Dendritic cell treated with granulocyte-macrophage colony-stimulating factor and Interleukin-4, amounts not matched to agents 40 ng/mL and 50 ng/mL, for 4 days (primary cell): ENCODE measurements at regions not wholly inside any gene's neighbourhood (a gene's known extent, or its start where the extent isn't known, plus 50 kb on each side); places are given as distances from the start of the nearest gene placed in this dataset.

Experiments used
- H3K27ac Mint-ChIP-seq: one replicate; pipeline ENCODE4 v1.8.0; 2022; ENCODE audit warnings: mild to moderate bottlenecking, mixed read lengths
- H3K27me3 Mint-ChIP-seq: one replicate; pipeline ENCODE4 v1.8.0; 2022; ENCODE audit warnings: mild to moderate bottlenecking, mixed read lengths
- H3K36me3 Mint-ChIP-seq: one replicate; pipeline ENCODE4 v1.8.0; 2022; ENCODE audit warnings: low read depth, mixed read lengths
- H3K4me1 Mint-ChIP-seq: one replicate; pipeline ENCODE4 v1.8.0; 2022; ENCODE audit warnings: low read depth, mixed read lengths
- H3K4me3 Mint-ChIP-seq: one replicate; pipeline ENCODE4 v1.8.0; 2022; ENCODE audit warnings: mild to moderate bottlenecking, moderate library complexity, mixed read lengths
- H3K9me3 Mint-ChIP-seq: one replicate; pipeline ENCODE4 v1.8.0; 2022; ENCODE audit warnings: mixed read lengths
- intact Hi-C: fragments of 100-400 bp; cut with micrococcal nuclease; formaldehyde crosslinking; loops from one replicate; pipeline ENCODE4 v1.15.0; 2022

DNA sequence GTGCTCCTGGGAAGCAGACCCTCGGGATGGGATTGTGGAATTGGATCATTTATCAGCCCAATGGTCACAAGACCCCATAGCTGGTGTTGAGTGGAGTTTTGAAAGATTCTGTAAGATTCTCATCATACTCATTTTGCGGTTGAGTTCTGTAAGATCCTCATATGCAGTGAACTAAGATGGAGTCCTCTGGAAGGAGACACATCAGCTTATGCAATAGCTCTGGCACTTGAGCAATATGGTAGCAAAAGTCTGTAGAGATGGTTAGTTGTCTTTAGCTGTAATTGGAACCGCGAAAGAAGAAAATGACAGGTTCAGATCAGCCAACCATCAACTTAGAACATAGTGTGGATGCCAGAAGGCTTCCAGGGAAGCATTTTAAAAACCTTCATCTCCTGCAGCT, 184.5 kb upstream of the TSC22D2 start:
- intact Hi-C loops, result loop anchor here (5.0 kb wide), 1 partner anchor 256 kb away; no protein-coding TSS in a partner anchor
- Mint-ChIP-seq H3K4me1 (peaks cover 13% of the 10 kb centered on the region), H3K9me3 (no peaks in the 10 kb centered on the region), H3K27ac (no peak overlapping the region), H3K4me3 (no peak overlapping the region), H3K27me3 (peaks cover 28% of the 10 kb centered on the region), H3K36me3 (no peaks in the 10 kb centered on the region)

DNA sequence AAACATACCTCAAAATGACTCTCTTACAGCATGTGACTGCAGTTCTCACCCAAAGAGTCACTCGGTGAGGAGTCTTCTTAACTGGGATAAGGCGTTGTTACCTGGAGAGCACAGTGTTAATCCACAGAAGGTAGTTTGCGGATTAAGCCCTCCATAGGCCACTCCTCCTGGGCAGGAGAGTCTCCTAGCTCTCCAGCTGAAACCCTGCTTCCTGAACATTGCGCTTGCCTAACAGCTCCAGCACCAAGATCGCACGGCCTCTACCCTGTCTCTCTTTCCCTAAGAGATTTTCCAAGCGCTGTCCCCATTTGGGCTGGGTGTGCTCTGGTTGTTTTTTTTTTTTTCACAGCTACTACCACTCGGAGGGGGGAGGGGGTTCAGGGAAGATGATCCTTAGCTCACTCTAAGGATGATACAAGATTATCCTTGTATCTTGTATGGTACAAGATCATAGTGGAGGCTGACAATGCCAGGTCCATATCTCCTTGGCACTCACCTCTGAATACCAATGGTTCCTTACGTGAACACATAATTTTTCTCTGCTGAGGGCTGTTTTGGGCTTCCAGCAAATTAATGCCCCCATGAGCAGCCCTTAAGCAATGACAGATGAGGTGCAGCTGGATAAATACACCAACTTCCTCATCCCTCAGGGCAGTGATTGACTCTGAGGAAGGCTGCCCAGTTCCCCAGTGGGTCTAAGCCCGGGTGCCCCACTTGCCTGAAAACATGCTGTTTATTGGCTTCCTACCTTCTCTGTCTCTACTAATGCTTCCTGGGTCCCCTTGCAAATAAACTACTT, 185.2 kb upstream of the TSC22D2 start:
- intact Hi-C loops, result loop anchor here (5.0 kb wide), 1 partner anchor 256 kb away; no protein-coding TSS in a partner anchor
- Mint-ChIP-seq H3K27me3 (peaks cover 29% of the 10 kb centered on the region), H3K27ac (no peak overlapping the region), H3K36me3 (no peaks in the 10 kb centered on the region), H3K4me1 (peaks cover 13% of the 10 kb centered on the region), H3K9me3 (no peaks in the 10 kb centered on the region), H3K4me3 (no peak overlapping the region)

DNA sequence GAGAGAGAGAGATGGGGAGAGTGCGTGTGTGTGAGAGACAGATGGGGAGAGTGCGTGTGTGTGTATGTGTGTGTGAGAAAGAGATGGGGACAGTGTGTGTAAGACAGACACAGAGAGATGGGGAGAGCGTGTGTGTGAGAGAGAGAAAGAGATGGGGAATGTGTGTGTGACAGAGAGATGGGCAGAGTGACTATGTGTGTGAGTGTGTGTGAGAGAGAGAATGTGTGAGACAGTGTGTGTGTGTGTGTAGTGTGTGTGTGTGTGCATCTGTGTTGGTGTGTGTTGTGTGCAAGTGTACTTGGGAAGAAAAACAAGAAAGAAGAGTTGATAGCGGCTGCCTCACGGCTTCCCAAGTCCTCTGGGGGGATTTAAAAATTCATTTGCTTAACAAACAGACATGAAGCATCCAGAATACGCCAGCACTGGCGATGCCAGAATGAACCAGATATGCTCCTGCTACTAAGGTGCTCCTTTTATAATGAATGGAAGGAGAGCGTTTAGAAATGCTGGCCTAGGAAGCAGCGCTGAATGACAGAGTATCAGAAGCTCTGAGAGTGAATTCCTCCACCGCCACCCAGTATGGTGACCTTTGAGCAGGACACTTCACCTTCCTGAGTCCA, 186.1 kb upstream of the TSC22D2 start:
- peaks cover 30% of the 10 kb centered on the region for H3K27me3 Mint-ChIP-seq

DNA sequence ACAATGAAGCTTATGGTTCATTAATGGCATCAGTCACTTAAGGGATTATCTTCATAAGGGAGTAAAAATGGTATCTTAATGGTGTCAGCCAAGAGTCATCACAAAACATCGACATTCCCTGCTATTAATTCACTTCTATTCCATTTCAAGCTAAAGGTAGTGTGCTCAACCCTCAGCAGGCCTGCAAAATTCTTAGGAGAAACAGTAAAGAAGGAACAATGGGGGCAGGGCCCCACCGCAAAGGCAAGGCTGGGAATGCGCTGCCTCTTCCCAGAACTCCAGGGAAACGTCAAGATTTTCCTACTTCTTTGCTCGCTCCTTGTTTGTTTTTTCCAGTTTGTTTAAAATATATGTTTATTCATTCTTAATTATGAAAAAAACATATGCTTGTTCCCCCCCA, 187.3 kb upstream of the TSC22D2 start:
- Mint-ChIP-seq H3K27ac (no peak overlapping the region), H3K4me3 (no peak overlapping the region), H3K9me3 (no peaks in the 10 kb centered on the region), H3K36me3 (no peaks in the 10 kb centered on the region), H3K4me1 (peaks cover 6% of the 10 kb centered on the region), H3K27me3 (peaks cover 24% of the 10 kb centered on the region)
- intact Hi-C loops, result loop anchor here (5.0 kb wide), 1 partner anchor 253 kb away; no protein-coding TSS in a partner anchor

More for the DNA sequence above, 186.1 kb upstream of the TSC22D2 start:
- intact Hi-C loops, result loop anchor here (5.0 kb wide), 1 partner anchor 255 kb away; no protein-coding TSS in a partner anchor
- Mint-ChIP-seq H3K27ac (no peak overlapping the region), H3K4me3 (no peak overlapping the region), H3K9me3 (no peaks in the 10 kb centered on the region), H3K4me1 (peaks cover 13% of the 10 kb centered on the region), H3K36me3 (no peaks in the 10 kb centered on the region)

DNA sequence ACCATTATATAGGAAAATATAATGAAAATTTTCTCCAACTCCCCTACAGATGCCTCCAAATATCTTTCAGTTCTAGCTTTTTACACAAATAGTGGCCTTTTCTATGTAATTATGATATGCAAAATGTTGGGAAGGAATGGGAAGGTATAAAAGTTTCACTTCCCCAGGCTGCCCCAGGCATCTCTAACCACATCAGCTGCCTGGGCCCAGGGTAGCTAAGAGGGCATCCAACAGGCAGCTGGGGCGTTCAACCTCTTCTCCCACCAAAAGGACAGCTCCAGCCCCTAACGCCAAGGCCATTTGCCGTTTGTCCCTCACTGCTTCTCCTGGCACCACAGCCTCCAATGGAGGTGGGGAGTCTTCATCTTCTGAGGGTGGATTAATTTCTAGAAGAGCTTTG, 188.1 kb upstream of the TSC22D2 start:
- no peak overlapping the region for H3K27ac Mint-ChIP-seq
- no peaks in the 10 kb centered on the region for H3K9me3 Mint-ChIP-seq
- intact Hi-C loops, result loop anchor here (5.0 kb wide), 1 partner anchor 253 kb away; no protein-coding TSS in a partner anchor
- no peak overlapping the region for H3K4me3 Mint-ChIP-seq
- H3K4me1 Mint-ChIP-seq, result peaks cover 5% of the 10 kb centered on the region
- H3K27me3 Mint-ChIP-seq, result peaks cover 22% of the 10 kb centered on the region
- H3K36me3 Mint-ChIP-seq, result no peaks in the 10 kb centered on the region

DNA sequence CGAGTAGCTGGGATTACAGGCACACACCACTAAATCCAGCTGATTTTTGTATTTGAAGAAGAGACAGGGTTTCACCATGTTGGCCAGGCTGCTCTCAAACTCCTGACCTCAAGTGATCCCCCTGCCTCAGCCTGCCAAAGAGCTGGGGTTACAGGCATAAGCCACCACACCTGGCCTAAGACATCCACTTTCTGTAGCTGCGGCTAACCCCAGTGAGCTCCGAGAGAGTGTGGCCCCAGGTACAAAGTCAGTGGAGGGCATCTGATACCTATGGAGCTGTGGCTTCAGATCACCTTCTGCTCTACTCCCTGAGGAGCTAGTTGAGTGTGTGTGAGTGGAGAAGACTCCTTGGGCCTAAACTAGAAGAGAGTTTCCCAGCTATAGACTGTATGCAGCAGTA, 189.3 kb upstream of the TSC22D2 start:
- Mint-ChIP-seq H3K36me3 (no peaks in the 10 kb centered on the region), H3K9me3 (no peaks in the 10 kb centered on the region), H3K27me3 (peaks cover 18% of the 10 kb centered on the region), H3K4me3 (no peak overlapping the region), H3K27ac (no peak overlapping the region), H3K4me1 (peaks cover 5% of the 10 kb centered on the region)
- intact Hi-C loops, result no loop called here

DNA sequence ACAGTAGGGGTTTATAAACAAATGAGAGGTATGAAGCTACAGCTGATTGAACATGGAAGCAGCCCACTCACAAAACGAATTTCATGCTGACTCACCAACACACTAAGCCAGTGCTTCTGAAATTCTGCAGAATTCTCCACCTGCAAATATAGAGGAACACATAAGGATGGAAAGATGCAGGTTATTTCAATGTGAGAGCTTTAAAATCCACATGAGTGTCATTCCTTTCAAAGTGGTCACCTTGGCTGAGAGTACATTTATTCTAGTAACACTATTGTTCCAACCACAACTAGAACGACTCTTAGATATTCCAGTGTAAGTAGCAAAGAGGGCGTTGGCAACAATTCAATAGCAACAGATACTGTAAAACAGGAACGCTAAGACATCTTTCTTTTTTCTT, 189.9 kb upstream of the TSC22D2 start:
- H3K36me3 Mint-ChIP-seq, result no peaks in the 10 kb centered on the region
- peaks cover 5% of the 10 kb centered on the region for H3K4me1 Mint-ChIP-seq
- peaks cover 20% of the 10 kb centered on the region for H3K27me3 Mint-ChIP-seq
- no peak overlapping the region for H3K27ac Mint-ChIP-seq
- H3K4me3 Mint-ChIP-seq, result no peak overlapping the region
- no peaks in the 10 kb centered on the region for H3K9me3 Mint-ChIP-seq
- intact Hi-C loops, result no loop called here

DNA sequence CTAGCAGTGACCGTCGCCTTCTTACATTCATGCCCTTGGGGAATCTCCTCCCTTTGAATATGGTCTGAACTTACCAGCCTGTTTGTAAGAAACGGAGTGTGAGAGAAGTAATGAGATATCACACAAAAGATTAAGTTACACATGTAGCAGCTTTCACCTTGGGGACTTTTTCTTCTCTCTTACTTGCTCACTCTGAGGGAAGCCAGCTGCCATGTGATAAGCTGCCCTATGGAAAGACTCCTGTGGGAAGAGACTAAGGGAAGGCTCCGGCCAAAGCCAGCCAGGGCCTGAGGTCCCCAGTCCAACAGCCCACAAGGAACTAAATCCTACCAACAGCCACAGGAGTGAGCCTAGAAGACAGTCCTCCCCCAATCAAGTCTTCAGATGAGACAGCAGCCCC, 190.4 kb upstream of the TSC22D2 start:
- intact Hi-C loops, result no loop called here
- H3K4me3 Mint-ChIP-seq, result no peak overlapping the region
- no peaks in the 10 kb centered on the region for H3K36me3 Mint-ChIP-seq
- H3K4me1 Mint-ChIP-seq, result peaks cover 5% of the 10 kb centered on the region
- no peak overlapping the region for H3K27ac Mint-ChIP-seq
- H3K27me3 Mint-ChIP-seq, result peaks cover 20% of the 10 kb centered on the region
- H3K9me3 Mint-ChIP-seq, result no peaks in the 10 kb centered on the region

DNA sequence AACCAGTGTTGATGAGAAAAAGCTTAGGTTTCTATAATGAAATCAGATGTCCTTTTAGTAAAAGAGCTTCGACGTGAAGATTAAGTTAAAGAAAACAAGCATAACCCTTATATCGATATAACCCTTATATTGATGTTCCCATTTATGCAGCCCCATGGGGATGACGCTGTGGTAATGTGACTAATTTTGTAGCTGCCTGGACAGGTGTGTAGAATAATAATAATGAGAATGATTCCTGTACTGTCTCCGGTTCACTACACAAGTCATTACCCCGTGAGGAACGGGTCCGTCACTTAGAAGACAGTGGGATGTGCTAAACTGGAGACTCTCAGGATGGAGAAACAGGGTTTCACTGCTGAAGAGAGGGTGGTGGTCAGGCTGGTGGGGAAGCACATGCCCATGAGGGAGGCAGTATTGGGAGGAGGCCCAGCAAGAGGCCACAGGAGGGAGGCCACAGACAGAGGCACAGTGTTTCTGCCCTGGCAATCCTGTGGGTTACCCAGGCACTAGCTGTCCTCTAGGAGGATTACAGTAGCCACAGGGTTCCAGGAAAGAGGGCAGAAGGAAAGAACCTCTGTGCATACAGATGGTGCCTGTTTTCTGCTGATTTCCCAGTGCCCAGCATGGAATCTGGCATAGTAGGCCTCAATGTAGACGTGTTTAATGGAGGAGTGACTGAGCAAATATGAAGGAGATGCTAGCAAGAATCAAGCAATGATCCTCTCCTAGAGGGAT, 191.1 kb upstream of the TSC22D2 start:
- no peak overlapping the region for H3K27ac Mint-ChIP-seq
- intact Hi-C loops, result no loop called here
- H3K27me3 Mint-ChIP-seq, result peaks cover 18% of the 10 kb centered on the region
- H3K4me1 Mint-ChIP-seq, result peaks cover 5% of the 10 kb centered on the region
- no peak overlapping the region for H3K4me3 Mint-ChIP-seq
- H3K36me3 Mint-ChIP-seq, result no peaks in the 10 kb centered on the region
- no peaks in the 10 kb centered on the region for H3K9me3 Mint-ChIP-seq

DNA sequence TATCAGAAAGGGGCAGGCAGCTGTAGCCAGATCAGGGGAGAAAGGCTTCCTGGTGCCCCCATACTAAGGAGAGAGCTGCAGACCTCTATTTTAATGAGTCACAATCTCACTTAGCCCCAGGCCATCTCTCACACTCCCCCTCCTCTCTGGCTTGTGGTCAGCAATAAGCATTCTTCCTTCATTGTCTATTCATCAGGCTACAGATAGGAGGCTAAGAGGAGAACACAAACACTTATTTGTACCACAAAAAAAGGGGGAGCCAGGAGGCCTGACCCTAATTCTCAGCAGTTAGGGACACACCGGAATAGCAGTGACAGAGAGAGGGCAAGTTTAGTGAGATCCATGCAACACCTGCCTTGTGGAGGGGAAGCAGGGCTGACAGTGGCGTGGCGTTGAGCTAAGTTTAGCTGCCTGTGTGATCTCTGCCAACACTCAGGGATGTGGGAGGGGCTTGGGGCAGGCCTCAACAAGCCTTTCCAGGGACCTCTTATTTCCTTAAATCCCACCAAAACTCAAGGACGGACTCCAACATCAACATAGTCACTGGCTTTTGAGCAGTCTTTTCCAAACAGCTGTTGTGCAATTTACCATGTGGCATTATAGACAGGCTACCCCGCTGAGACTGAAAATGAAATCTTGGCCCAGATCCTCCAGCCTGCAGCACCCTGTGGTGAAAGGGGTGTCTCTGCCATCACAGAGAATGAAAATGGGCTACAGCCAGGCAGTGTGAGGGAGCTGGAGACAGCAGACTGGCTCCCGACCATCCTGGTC, 191.9 kb upstream of the TSC22D2 start:
- Mint-ChIP-seq H3K36me3 (no peaks in the 10 kb centered on the region), H3K4me3 (no peak overlapping the region), H3K27ac (no peak overlapping the region), H3K27me3 (peaks cover 10% of the 10 kb centered on the region), H3K4me1 (peaks cover 3% of the 10 kb centered on the region), H3K9me3 (no peaks in the 10 kb centered on the region)
- intact Hi-C loops, result no loop called here

DNA sequence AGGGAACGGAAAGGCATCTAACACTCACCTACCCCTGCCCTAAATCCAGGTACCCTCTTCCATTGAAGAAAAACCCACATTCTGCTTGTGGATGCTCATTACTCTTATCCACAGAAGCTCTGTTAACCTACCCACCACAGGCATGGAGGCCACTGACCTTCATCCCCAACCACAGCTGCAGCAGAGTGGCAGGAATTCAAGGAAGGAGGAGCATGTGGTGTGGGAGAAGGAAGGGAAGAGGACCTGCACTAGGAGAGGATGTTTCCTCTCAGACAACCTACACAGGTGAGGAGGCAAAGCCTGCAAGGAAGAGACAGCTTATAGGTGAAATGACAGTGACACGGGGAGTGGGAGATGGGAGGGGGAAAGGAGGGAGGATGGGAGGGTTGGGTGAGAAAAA, 192.5 kb upstream of the TSC22D2 start:
- no peaks in the 10 kb centered on the region for H3K9me3 Mint-ChIP-seq
- no peaks in the 10 kb centered on the region for H3K36me3 Mint-ChIP-seq
- H3K27ac Mint-ChIP-seq, result no peak overlapping the region
- intact Hi-C loops, result no loop called here
- H3K27me3 Mint-ChIP-seq, result peaks cover 11% of the 10 kb centered on the region
- no peak overlapping the region for H3K4me3 Mint-ChIP-seq
- no peaks in the 10 kb centered on the region for H3K4me1 Mint-ChIP-seq

DNA sequence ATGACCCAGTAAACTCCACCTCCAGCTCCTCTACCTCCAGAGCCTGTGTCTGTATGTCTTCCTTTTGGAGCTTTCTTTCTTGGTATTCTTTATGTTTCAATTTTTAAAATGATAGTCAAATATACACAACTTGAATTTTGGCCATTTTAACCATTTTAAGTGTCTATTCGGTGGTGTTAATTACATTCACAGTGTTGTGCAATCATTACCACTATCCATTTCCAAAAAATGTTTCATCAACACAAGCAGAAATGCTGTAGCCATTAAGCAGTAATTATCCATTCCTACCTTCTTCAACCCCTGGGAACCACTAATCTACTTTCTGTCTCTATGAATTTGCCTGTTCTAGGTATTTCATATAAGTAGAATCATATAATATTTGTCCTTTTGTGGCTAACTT, 194.5 kb upstream of the TSC22D2 start:
- Mint-ChIP-seq H3K9me3 (no peaks in the 10 kb centered on the region), H3K4me1 (no peaks in the 10 kb centered on the region), H3K4me3 (no peak overlapping the region), H3K27me3 (peaks cover 7% of the 10 kb centered on the region), H3K27ac (no peak overlapping the region), H3K36me3 (no peaks in the 10 kb centered on the region)
- intact Hi-C loops, result no loop called here

DNA sequence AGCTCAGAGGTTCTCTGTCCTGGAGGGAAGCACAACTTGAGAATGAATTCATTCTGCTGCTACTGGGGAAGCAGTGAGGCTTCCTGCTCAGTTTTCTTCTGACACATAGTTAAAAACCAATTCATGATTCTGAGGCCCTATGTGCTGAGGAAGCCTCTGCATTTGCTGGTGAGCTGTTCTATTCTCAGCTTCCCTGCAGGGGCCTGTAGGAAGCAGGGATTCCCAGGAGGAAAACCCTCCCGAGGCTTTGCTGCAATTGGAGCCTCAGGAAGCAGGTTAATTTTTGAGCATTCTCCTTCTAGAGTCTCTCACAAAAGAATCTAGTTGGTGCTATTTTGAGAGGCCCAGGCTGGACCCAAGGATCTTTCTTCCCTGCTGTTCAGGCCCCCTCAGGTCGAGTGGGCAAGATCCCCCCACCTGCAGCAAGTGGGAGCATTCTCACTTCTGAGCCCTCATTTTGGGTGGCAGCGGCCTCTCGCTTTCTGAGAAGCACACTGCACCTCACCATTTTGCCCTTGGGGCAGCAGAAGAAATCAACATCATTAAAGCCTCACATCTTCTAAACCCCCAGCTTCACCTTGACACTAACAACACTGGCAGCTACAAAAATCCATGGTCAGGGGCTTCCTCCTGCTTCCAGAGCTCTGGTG, 197.5 kb upstream of the TSC22D2 start:
- no peaks in the 10 kb centered on the region for H3K4me1 Mint-ChIP-seq
- no peak overlapping the region for H3K4me3 Mint-ChIP-seq
- intact Hi-C loops, result no loop called here
- H3K27ac Mint-ChIP-seq, result no peak overlapping the region
- no peaks in the 10 kb centered on the region for H3K9me3 Mint-ChIP-seq
- no peaks in the 10 kb centered on the region for H3K36me3 Mint-ChIP-seq
- H3K27me3 Mint-ChIP-seq, result peaks cover 13% of the 10 kb centered on the region
